Bronchial epithelial cell (primary cell): ENCODE measurements at regions not wholly inside any gene's neighbourhood (a gene's known extent, or its start where the extent isn't known, plus 50 kb on each side); places are given as distances from the start of the nearest gene placed in this dataset.
A peak's percentile ranks its signal among the peaks of the same experiment; 100 is the strongest.

Source experiments
- DNase-seq: peaks from one replicate; pipeline ENCODE4 v3.0.0-alpha.2; 2010; ENCODE audit warnings: low read depth
- FAIRE-seq: peaks from 2 replicates; lab custom pipeline; 2011; peaks lifted over from hg19 to GRCh38; lab: Jason Lieb, UNC
- H3K27me3 ChIP-seq: 2 replicates; pipeline ENCODE4 v1.5.1; 2011; ENCODE audit warnings: low read length; ENCODE audit not compliant: control insufficient read depth, insufficient read depth
- H3K36me3 ChIP-seq: 2 replicates; pipeline ENCODE4 v1.5.1; 2011; ENCODE audit warnings: low read length; ENCODE audit not compliant: control insufficient read depth, insufficient read depth
- H3K4me3 ChIP-seq: 2 replicates; pipeline ENCODE4 v1.5.1; 2011; ENCODE audit warnings: mild to moderate bottlenecking, low read depth, low read length, control low read depth
- TF ChIP-seq, protein P1 (sequence below): IDR thresholded peaks from 2 replicates; pipeline ENCODE4 v1.5.1; 2011; ENCODE audit warnings: mild to moderate bottlenecking, moderate library complexity, low read length, control low read depth, inconsistent platforms; ENCODE audit not compliant: insufficient read depth, severe bottlenecking

DNA sequence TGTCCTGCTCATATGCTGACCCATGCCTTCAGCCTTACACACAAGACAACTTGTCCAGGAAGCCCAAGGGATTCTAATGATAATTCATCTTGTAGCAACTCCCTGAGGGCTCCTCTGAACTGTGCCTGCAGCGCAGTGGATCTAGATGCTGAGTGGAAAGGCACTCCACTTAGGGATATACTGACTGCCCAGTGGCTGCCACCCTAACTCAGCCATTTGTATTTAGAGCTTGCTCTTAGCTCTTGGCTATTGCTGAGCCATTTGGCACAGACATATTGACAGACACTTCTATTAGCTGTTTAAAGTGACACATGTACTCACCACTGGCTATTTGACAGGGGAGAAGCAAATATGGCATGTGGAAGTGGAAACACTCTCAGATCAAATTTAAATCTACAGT is 278.3 kb upstream of the SGK1 start:
- DNase-seq (no peak), FAIRE-seq (no peak)
- H3K4me3 ChIP-seq = no peak overlapping the region
- no peaks in the 10 kb centered on the region for H3K27me3 ChIP-seq
- H3K36me3 ChIP-seq = no peaks in the 10 kb centered on the region
- TF ChIP-seq, protein P1, sequence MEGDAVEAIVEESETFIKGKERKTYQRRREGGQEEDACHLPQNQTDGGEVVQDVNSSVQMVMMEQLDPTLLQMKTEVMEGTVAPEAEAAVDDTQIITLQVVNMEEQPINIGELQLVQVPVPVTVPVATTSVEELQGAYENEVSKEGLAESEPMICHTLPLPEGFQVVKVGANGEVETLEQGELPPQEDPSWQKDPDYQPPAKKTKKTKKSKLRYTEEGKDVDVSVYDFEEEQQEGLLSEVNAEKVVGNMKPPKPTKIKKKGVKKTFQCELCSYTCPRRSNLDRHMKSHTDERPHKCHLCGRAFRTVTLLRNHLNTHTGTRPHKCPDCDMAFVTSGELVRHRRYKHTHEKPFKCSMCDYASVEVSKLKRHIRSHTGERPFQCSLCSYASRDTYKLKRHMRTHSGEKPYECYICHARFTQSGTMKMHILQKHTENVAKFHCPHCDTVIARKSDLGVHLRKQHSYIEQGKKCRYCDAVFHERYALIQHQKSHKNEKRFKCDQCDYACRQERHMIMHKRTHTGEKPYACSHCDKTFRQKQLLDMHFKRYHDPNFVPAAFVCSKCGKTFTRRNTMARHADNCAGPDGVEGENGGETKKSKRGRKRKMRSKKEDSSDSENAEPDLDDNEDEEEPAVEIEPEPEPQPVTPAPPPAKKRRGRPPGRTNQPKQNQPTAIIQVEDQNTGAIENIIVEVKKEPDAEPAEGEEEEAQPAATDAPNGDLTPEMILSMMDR = no peak

DNA sequence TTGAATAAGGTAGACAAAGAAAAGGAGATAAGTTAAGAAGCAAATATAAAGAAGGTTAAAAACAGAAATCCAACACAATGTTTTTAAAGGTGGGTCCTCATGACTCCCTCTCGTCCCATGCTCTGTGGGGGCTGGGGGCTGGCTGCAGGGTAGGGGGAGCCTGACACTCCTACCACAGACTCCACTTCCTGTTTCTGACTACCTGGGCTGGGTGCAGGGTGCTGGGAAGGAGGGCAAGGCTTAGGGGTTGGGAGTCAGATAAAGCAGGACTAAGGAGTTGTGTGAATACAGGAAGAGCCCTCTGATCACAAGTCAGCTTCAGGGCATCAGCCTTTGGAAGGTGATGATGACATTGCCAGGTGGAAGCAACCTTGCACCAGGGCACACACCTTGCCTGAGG is 277.0 kb upstream of the SGK1 start:
- Histone ChIP-seq H3K27me3 (no peaks in the 10 kb centered on the region), H3K36me3 (no peaks in the 10 kb centered on the region), H3K4me3 (no peak overlapping the region)
- DNase-seq (no peak), FAIRE-seq (no peak)
- TF ChIP-seq, protein P1 = no peak

DNA sequence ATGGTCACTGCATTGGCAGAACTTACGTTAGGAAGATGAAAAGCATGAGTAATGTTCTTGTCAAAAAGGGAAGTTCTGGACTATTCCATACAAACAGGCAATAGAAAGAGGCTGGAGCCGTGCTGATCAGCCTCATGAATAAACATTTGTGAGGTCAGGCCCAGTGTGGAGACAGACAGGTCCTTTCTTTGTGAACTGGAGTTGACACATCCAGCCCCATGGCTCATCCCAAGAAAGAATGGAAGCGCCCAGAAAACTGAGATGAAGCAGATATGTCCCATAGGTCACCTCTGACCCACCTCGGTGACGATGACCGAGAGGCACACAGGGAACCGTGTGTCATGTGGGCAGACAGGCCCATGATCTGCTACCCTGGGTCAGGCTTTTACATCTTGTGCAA is 276.0 kb upstream of the SGK1 start:
- H3K36me3 ChIP-seq = no peaks in the 10 kb centered on the region
- no peak for DNase-seq
- no peak for FAIRE-seq
- H3K4me3 ChIP-seq = no peak overlapping the region
- no peaks in the 10 kb centered on the region for H3K27me3 ChIP-seq
- TF ChIP-seq, protein P1 = no peak

DNA sequence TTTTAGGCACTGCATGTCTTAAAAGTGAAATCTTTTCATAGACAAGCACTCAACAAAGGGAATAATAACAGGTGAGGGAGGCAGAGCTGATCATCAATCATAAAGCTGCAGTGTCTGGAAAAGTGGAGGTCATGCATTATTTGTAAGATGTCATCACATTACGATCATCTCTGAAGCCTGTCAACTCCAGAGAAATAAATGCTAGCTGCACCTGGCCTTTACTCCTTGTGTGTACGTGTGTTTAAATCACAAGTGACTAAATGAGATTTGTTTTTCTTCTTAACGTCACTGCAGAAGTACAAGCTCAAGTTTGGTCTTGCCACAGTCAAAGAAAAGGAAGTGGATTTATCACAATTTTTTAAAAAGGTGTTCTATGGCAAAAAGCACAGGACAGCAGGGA is 275.5 kb upstream of the SGK1 start:
- FAIRE-seq (no peak), DNase-seq (peak; percentile 81)
- no peaks in the 10 kb centered on the region for H3K36me3 ChIP-seq
- no peaks in the 10 kb centered on the region for H3K27me3 ChIP-seq
- TF ChIP-seq, protein P1 = no peak
- H3K4me3 ChIP-seq = no peak overlapping the region

DNA sequence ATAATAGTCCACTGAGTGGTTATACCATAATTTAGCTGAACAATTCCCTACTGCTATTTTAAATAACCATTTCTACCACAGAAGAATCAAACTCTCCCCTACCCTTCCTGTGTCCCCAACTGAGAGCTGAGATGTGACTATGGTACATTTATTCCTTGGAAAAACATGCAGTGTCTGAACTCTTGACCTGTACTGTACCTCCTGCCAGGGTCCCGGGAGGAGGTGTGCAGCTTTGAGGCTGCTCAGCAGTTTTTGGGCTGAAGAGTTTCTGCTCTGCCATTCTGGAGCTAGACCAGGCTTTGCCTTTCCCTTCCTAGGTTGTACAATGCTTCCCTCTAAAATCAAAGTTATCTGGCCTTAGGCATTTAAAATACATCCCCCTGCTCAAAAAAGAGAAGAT is 275.1 kb upstream of the SGK1 start:
- Histone ChIP-seq H3K27me3 (no peaks in the 10 kb centered on the region), H3K36me3 (no peaks in the 10 kb centered on the region), H3K4me3 (no peak overlapping the region)
- DNase-seq = no peak
- FAIRE-seq = no peak
- TF ChIP-seq, protein P1 = no peak

DNA sequence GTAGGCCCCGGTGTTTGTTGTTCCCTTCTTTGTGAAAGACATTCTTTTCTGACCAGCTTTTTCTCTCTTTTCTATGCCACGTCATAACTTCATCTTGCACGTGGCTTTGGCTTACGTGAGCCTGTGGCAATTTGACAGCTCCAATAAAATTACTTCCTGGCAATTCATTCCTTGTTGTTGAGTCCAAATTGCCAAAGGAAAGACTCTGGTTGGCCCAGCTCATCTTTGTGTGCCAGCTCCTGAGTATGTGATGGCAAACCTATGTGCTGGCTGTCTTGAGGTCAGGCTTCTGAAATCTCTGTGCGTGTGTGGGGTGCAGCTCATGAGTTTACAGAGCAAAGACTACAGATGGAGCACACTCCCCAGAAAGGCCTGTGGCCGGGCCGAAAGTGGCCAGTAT is 272.5 kb upstream of the SGK1 start:
- DNase-seq = peak; percentile 18
- TF ChIP-seq, protein P1 = no peak
- H3K36me3 ChIP-seq = no peaks in the 10 kb centered on the region
- FAIRE-seq = no peak
- no peak overlapping the region for H3K4me3 ChIP-seq
- no peaks in the 10 kb centered on the region for H3K27me3 ChIP-seq
